ENCODE measurements at regions not wholly inside any gene's neighbourhood (a gene's known extent, or its start where the extent isn't known, plus 50 kb on each side); places are given as distances from the start of the nearest gene placed in this dataset.

- H3K27me3 ChIP-seq = peaks cover 0 to 64% of the 10 kb centered on the region in 2 donors
- DNase-seq = no peak
These were observed 62.5 kb upstream of the DLK1 start for GRCh38 chr14:100664231-100664630.

DNA sequence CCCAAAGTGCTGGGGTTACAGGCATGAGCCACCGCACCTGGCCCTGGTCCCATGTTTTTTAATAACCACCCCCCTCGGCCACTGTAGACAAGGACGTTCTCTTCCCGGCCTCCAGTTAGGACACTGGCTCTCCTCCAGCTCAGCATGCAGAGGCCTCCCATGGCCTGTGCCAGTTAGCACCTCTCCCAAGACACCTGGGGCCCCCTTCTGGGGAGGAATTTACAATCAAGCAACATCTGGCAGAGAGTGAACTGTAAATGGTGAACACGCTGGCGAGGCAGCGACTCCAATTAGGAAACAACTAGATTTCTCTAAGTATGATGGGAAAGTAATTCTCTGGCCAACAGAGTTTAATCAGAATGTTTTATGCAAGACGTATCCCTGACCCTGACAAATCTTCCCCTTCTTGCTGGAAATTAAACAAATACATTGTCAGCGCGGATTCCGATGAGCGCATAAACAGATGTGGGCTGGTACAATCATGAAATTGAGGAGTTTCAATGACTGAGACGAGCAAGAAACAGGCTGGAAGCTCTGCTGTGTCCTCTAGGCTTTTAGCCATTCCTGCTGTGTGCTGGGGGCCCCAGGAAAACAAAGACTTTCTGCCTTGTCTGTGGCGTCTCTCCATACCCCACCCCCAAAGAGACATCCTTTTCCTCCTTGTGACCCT, 61.7 kb upstream of the DLK1 start:
- peaks cover 0 to 72% of the 10 kb centered on the region in 2 donors for H3K27me3 ChIP-seq
- H3K27ac ChIP-seq = no peak overlapping the region
- H3K9me3 ChIP-seq = no peaks in the 10 kb centered on the region
- H3K4me3 ChIP-seq = no peak overlapping the region
- H3K4me1 ChIP-seq = no peaks in the 10 kb centered on the region
- no peaks in the 10 kb centered on the region for H3K36me3 ChIP-seq
- DNase-seq = no peak
- intact Hi-C loops (cut with DNase I; ENCODE audit: low total_unique reads) = no loop called here
- TF ChIP-seq, protein P1, sequence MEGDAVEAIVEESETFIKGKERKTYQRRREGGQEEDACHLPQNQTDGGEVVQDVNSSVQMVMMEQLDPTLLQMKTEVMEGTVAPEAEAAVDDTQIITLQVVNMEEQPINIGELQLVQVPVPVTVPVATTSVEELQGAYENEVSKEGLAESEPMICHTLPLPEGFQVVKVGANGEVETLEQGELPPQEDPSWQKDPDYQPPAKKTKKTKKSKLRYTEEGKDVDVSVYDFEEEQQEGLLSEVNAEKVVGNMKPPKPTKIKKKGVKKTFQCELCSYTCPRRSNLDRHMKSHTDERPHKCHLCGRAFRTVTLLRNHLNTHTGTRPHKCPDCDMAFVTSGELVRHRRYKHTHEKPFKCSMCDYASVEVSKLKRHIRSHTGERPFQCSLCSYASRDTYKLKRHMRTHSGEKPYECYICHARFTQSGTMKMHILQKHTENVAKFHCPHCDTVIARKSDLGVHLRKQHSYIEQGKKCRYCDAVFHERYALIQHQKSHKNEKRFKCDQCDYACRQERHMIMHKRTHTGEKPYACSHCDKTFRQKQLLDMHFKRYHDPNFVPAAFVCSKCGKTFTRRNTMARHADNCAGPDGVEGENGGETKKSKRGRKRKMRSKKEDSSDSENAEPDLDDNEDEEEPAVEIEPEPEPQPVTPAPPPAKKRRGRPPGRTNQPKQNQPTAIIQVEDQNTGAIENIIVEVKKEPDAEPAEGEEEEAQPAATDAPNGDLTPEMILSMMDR (IDR thresholded peaks at IDR 0.05) = no peak

More at GRCh38 chr14:100664231-100664630, 62.5 kb upstream of the DLK1 start:
- TF ChIP-seq, protein P1 (IDR thresholded peaks at IDR 0.05) = no peak
- H3K9me3 ChIP-seq = no peaks in the 10 kb centered on the region
- H3K4me1 ChIP-seq = no peaks in the 10 kb centered on the region
- H3K4me3 ChIP-seq = no peak overlapping the region
- H3K36me3 ChIP-seq = no peaks in the 10 kb centered on the region
- intact Hi-C loops (cut with DNase I; ENCODE audit: low total_unique reads) = no loop called here
- no peak overlapping the region for H3K27ac ChIP-seq

DNA sequence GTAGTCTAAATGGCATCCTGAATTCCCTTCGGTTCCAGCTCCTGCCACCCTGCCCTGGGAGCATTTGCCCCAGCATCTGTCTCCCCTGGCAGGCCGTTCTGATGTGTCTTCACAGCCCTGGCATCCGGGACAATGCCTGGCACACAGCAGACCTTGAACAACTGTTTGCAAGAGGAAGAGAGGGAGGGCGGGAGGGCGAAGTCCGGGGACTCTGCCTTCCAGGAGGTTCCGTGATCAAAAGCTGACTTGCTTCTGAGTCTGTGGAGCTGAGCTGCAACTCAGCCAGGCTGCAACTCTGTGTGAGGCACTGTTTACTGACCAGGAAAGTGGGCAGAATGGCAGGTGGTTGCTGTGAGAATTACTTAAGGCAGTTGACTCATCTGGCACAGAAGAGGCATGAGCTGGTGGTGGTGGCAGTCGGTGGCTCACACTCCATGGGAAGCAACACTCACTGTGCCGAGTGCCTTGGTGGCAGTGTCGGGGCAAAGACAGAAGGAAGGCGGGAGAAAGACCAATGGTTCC, 61.1 kb upstream of the DLK1 start:
- H3K4me3 ChIP-seq = no peak overlapping the region
- no peak overlapping the region for H3K27ac ChIP-seq
- no peaks in the 10 kb centered on the region for H3K4me1 ChIP-seq

GRCh38 chr14:100666403-100666802, 60.3 kb upstream of the DLK1 start:
- H3K4me3 ChIP-seq = no peak overlapping the region
- no peaks in the 10 kb centered on the region for H3K36me3 ChIP-seq
- H3K27me3 ChIP-seq = peaks cover 0 to 77% of the 10 kb centered on the region in 2 donors
- no peak for DNase-seq
- no peak overlapping the region for H3K27ac ChIP-seq
- no peaks in the 10 kb centered on the region for H3K9me3 ChIP-seq
- TF ChIP-seq, protein P1 (IDR thresholded peaks at IDR 0.05) = no peak
- intact Hi-C loops (cut with DNase I; ENCODE audit: low total_unique reads) = no loop called here
- no peaks in the 10 kb centered on the region for H3K4me1 ChIP-seq

More for the DNA sequence above, 61.1 kb upstream of the DLK1 start:
- H3K36me3 ChIP-seq = no peaks in the 10 kb centered on the region
- H3K9me3 ChIP-seq = no peaks in the 10 kb centered on the region
- DNase-seq = no peak
- peaks cover 0 to 72% of the 10 kb centered on the region in 2 donors for H3K27me3 ChIP-seq
- TF ChIP-seq, protein P1 (IDR thresholded peaks at IDR 0.05) = no peak
- intact Hi-C loops (cut with DNase I; ENCODE audit: low total_unique reads) = no loop called here

- Histone ChIP-seq H3K27me3 (peaks cover 0 to 81% of the 10 kb centered on the region in 2 donors), H3K4me1 (no peaks in the 10 kb centered on the region), H3K27ac (no peak overlapping the region), H3K36me3 (no peaks in the 10 kb centered on the region), H3K4me3 (no peak overlapping the region), H3K9me3 (no peaks in the 10 kb centered on the region)
- intact Hi-C loops (cut with DNase I; ENCODE audit: low total_unique reads) = no loop called here
- TF ChIP-seq, protein P1 (IDR thresholded peaks at IDR 0.05) = no peak
- no peak for DNase-seq
These were observed 59.8 kb upstream of the DLK1 start for GRCh38 chr14:100666851-100667250.
